Activated CD8-positive, alpha-beta T cell treated with anti-CD3 and anti-CD28 coated beads for 36 hours (primary cell): ENCODE measurements at regions not wholly inside any gene's neighbourhood (a gene's known extent, or its start where the extent isn't known, plus 50 kb on each side); places are given as distances from the start of the nearest gene placed in this dataset.

Experiments used
- ATAC-seq: fragments of 200-7000 bp; cut with Tn5 transposase; one replicate; pipeline ENCODE4 v1.10.0; 2021; ENCODE audit warnings: mild to moderate bottlenecking, moderate library complexity
- CTCF ChIA-PET: fragments of 350-600 bp; sonication (Branson Sonifier 250); formaldehyde crosslinking; loops from one replicate; lab custom pipeline; 2021; ENCODE audit warnings: antibody characterized with exemption; lab: Charles Lee
- POLR2A ChIA-PET: fragments of 350-600 bp; sonication (Branson Sonifier 250); formaldehyde crosslinking; loops from one replicate; lab custom pipeline; 2021; ENCODE audit warnings: antibody characterized with exemption; lab: Charles Lee
- DNase-seq: peaks from one replicate; pipeline ENCODE4 v3.0.0-alpha.2; 2020
- H3K27ac Mint-ChIP-seq: one replicate; pipeline ENCODE4 v1.8.0; 2021; ENCODE audit warnings: mild to moderate bottlenecking, mixed read lengths
- H3K27me3 Mint-ChIP-seq: one replicate; pipeline ENCODE4 v1.8.0; 2021; ENCODE audit warnings: mixed read lengths
- H3K36me3 Mint-ChIP-seq: one replicate; pipeline ENCODE4 v1.8.0; 2021; ENCODE audit warnings: low read depth, mixed read lengths
- H3K4me1 Mint-ChIP-seq: one replicate; pipeline ENCODE4 v1.8.0; 2021; ENCODE audit warnings: low read depth, mixed read lengths
- H3K4me3 Mint-ChIP-seq: one replicate; pipeline ENCODE4 v1.8.0; 2021; ENCODE audit warnings: mild to moderate bottlenecking, moderate library complexity, mixed read lengths
- H3K9me3 Mint-ChIP-seq: one replicate; pipeline ENCODE4 v1.8.0; 2021; ENCODE audit warnings: mixed read lengths
- CTCF ChIP-seq: fragments of 200-600 bp; IDR thresholded peaks from one replicate; pipeline ENCODE4 v1.8.0; 2022; ENCODE audit warnings: antibody characterized with exemption, mild to moderate bottlenecking
- intact Hi-C: fragments of 100-400 bp; cut with micrococcal nuclease; formaldehyde crosslinking; loops from one replicate; pipeline ENCODE4 v1.10.0; 2022

GRCh38 chr7:13563257-13563656 lies 426.2 kb downstream of the ETV1 start:
- Mint-ChIP-seq H3K36me3 (no peaks in the 10 kb centered on the region), H3K27me3 (no peaks in the 10 kb centered on the region), H3K4me1 (no peaks in the 10 kb centered on the region), H3K9me3 (peaks cover 4% of the 10 kb centered on the region), H3K4me3 (no peak overlapping the region), H3K27ac (no peak overlapping the region)
- TF ChIP-seq CTCF = no peak
- POLR2A ChIA-PET = no interaction called here
- ATAC-seq (no peak), DNase-seq (no peak)
- intact Hi-C loops = no loop called here
- CTCF ChIA-PET = no interaction called here

DNA sequence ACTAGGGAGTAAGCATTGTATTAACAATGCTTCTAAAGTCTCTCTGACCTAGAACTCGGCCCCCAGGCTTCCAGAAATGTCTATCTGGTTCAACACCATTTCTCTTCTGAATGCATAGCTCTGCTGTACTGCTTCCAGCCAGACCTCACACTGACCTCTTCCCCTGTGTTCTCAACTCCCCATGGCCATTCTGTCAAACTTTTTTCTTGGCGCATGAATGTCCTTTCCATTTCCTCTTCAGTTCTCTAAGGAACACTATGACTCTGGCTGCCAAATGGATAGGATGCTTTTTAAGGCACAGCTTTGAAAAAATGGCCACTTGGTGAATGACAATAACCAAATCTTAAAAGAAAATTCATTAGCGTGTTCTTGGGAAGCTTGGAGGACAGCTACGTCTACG lies 425.8 kb downstream of the ETV1 start:
- H3K4me1 Mint-ChIP-seq = no peaks in the 10 kb centered on the region
- H3K27me3 Mint-ChIP-seq = no peaks in the 10 kb centered on the region
- no peak overlapping the region for H3K27ac Mint-ChIP-seq
- peaks cover 4% of the 10 kb centered on the region for H3K9me3 Mint-ChIP-seq
- DNase-seq = no peak
- no peaks in the 10 kb centered on the region for H3K36me3 Mint-ChIP-seq
- intact Hi-C loops = no loop called here
- H3K4me3 Mint-ChIP-seq = no peak overlapping the region
- no peak for ATAC-seq
- TF ChIP-seq CTCF = no peak
- ChIA-PET POLR2A (no interaction called here), CTCF (no interaction called here)

DNA sequence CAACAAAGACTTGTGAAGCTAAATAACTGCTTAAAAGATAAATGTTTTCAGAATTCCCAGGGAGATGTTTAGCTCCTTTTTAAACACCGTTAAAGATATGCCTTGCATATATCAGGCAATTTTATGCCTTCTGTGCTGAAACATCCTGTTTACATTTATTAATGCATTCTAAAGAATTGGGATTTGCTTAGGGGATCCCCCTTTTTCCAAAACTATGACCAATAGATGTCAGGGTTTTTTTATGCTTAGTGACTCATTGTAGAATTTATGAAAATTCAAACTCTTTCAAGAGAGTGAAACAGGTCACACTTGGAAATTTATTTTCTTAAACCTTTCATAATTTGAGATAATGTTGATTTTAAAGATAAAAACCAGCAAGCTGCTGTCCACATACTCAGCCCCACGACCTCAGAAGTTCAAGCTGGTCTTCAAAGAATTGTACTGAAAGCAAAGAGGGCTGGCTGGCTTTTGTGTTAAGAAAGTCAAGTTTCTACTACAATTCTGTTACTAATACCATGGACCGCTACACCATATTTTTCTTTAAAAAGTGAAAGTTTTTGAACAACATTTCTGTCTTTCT lies 411.8 kb downstream of the ETV1 start:
- no peak overlapping the region for H3K27ac Mint-ChIP-seq
- DNase-seq (no peak), ATAC-seq (no peak)
- no peak for TF ChIP-seq CTCF
- H3K36me3 Mint-ChIP-seq = no peaks in the 10 kb centered on the region
- H3K4me1 Mint-ChIP-seq = no peaks in the 10 kb centered on the region
- no peaks in the 10 kb centered on the region for H3K9me3 Mint-ChIP-seq
- intact Hi-C loops = no loop called here
- CTCF ChIA-PET = no interaction called here
- H3K4me3 Mint-ChIP-seq = no peak overlapping the region
- POLR2A ChIA-PET = no interaction called here
- H3K27me3 Mint-ChIP-seq = no peaks in the 10 kb centered on the region

DNA sequence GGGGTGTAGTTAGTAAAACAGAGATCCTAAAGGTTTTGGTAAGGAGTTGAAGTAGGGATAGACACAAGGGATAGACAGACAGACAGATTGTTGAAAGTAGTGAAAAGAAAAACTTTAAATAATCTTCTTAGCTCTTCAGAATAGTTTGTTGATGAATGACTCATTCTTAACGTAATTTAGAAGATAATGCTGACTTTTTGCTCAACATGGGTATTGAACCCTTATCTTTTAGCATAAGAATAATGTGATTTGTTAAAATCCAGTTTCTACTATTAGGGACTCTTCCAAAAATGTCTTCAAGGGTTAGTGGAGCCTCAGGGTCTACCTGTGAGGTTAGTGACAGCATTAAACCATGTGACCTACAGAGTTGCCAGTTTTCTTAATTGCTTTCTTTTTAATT lies 411.2 kb downstream of the ETV1 start:
- CTCF ChIA-PET = no interaction called here

GRCh38 chr7:13581097-13581496 lies 408.4 kb downstream of the ETV1 start:
- TF ChIP-seq CTCF = no peak
- Mint-ChIP-seq H3K27ac (no peak overlapping the region), H3K4me1 (no peaks in the 10 kb centered on the region), H3K36me3 (no peaks in the 10 kb centered on the region), H3K27me3 (no peaks in the 10 kb centered on the region), H3K4me3 (no peak overlapping the region), H3K9me3 (no peaks in the 10 kb centered on the region)
- ChIA-PET CTCF (no interaction called here), POLR2A (no interaction called here)
- intact Hi-C loops = no loop called here
- no peak for DNase-seq
- no peak for ATAC-seq

More for the DNA sequence above, 411.2 kb downstream of the ETV1 start:
- H3K36me3 Mint-ChIP-seq = no peaks in the 10 kb centered on the region
- intact Hi-C loops = no loop called here
- no peaks in the 10 kb centered on the region for H3K9me3 Mint-ChIP-seq
- TF ChIP-seq CTCF = no peak
- POLR2A ChIA-PET = no interaction called here
- H3K27me3 Mint-ChIP-seq = no peaks in the 10 kb centered on the region
- no peak for DNase-seq
- H3K4me1 Mint-ChIP-seq = no peaks in the 10 kb centered on the region
- no peak for ATAC-seq
- H3K4me3 Mint-ChIP-seq = no peak overlapping the region
- H3K27ac Mint-ChIP-seq = no peak overlapping the region
